ENCODE measurements at regions not wholly inside any gene's neighbourhood (a gene's known extent, or its start where the extent isn't known, plus 50 kb on each side); places are given as distances from the start of the nearest gene placed in this dataset.

- H3K14ac ChIP-seq (ENCODE audit: insufficient read length): no peak overlapping the region
- FAIRE-seq (no peak), DNase-seq (ENCODE audit: low read depth in 1 of 2, low spot score in 2 of 2) (no peak)
- no peaks in the 10 kb centered on the region for H3K36me3 ChIP-seq (ENCODE audit: control insufficient read depth in 2 of 4, insufficient read depth in 4 of 4, low read length in 3 of 4)
- H3K23me2 ChIP-seq (ENCODE audit: low read depth, low read length): no peaks in the 10 kb centered on the region
- H4K20me1 ChIP-seq (replicated peaks in 1 of 2; ENCODE audit: control insufficient read depth in 1 of 2, insufficient read depth in 2 of 2, low read length in 2 of 2): no peaks in the 10 kb centered on the region
- no peak overlapping the region for H3K27ac ChIP-seq (ENCODE audit: low read depth, low read length)
- no peak overlapping the region for H3K4me2 ChIP-seq (ENCODE audit: insufficient read depth in 1 of 2, low read depth in 2 of 2, low read length in 2 of 2)
- no peak overlapping the region for H4K91ac ChIP-seq (replicated peaks; ENCODE audit: insufficient read length, low read length)
- no peak overlapping the region for H2BK15ac ChIP-seq (ENCODE audit: low read length)
- H4K5ac ChIP-seq (ENCODE audit: insufficient read length, low read depth, low read length): no peak overlapping the region
- H3K9ac ChIP-seq (replicated peaks in 1 of 4; ENCODE audit: extremely low read depth in 1 of 4, low read depth in 3 of 4, low read length in 3 of 4): no peak overlapping the region
- peaks cover 0 to 3% (median 0%) of the 10 kb centered on the region in 4 experiments; a peak in 1 of 7 replicates for H3K4me1 ChIP-seq (replicated peaks in 1 of 4; ENCODE audit: control insufficient read depth in 3 of 4, insufficient read depth in 4 of 4, low read length in 3 of 4)
- H4K8ac ChIP-seq (ENCODE audit: extremely low read depth, insufficient read depth, low read length): no peak overlapping the region
- TF ChIP-seq BACH1 (IDR thresholded peaks at IDR 0.05; ENCODE audit: low read length): no peak
- TF ChIP-seq KDM4A (IDR thresholded peaks at IDR 0.05; ENCODE audit: low read depth, low read length, severe bottlenecking): no peak
- no peak for TF ChIP-seq POLR2AphosphoS5 (IDR thresholded peaks at IDR 0.05; ENCODE audit: low read depth, low read length)
- no peak for TF ChIP-seq TBP (IDR thresholded peaks at IDR 0.05; ENCODE audit: low read depth, low read length)
- no peak for TF ChIP-seq RNF2 (IDR thresholded peaks at IDR 0.05; ENCODE audit: borderline replicate concordance, low read depth, low read length, missing control alignments, poor library complexity, severe bottlenecking)
- no peak for TF ChIP-seq RFX5 (IDR thresholded peaks at IDR 0.05; ENCODE audit: borderline replicate concordance, low read depth, low read length)
- TF ChIP-seq CBX8 (IDR thresholded peaks at IDR 0.05; ENCODE audit: borderline replicate concordance, low read depth, low read length): no peak
- TF ChIP-seq, protein P1, sequence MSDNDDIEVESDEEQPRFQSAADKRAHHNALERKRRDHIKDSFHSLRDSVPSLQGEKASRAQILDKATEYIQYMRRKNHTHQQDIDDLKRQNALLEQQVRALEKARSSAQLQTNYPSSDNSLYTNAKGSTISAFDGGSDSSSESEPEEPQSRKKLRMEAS (IDR thresholded peaks at IDR 0.05): no peak
- no peak for TF ChIP-seq SUZ12 (IDR thresholded peaks at IDR 0.05; ENCODE audit: low read length)
- no peak for TF ChIP-seq POLR2A (IDR thresholded peaks at IDR 0.05; ENCODE audit: control extremely low read depth in 1 of 2, low read depth in 2 of 2, low read length in 2 of 2)
- H3K4me3 ChIP-seq (ENCODE audit: extremely low read depth in 1 of 4, insufficient read depth in 2 of 4, low read depth in 3 of 4, low read length in 4 of 4): no peak overlapping the region
- no peaks in the 10 kb centered on the region for H3K27me3 ChIP-seq (replicated peaks in 1 of 4; ENCODE audit: control insufficient read depth in 3 of 4, extremely low read depth in 1 of 4, insufficient read depth in 3 of 4, low read length in 3 of 4)
- no peak overlapping the region for H3K4ac ChIP-seq (replicated peaks; ENCODE audit: insufficient read length, low read depth, low read length)
- no peak overlapping the region for H3K56ac ChIP-seq (replicated peaks; ENCODE audit: insufficient read length, low read depth, low read length)
- H2BK120ac ChIP-seq (replicated peaks; ENCODE audit: low read depth, low read length): no peak overlapping the region
- H2BK5ac ChIP-seq (ENCODE audit: low read depth, low read length): no peak overlapping the region
- ChIA-PET CTCF (ENCODE audit: partially characterized antibody) (interaction anchor here (1.1 kb wide), 1 partner anchor 13 kb away, joined by 4 read pairs; no protein-coding TSS in a partner anchor), POLR2A (ENCODE audit: partially characterized antibody) (no interaction called here)
- 100% methylated on average over 1 of the region's 1 CpG; no CpG with 5 or more reads in 1 of the 2 experiments for WGBS, 2 experiments (ENCODE audit: extremely low coverage in 1 of 2, insufficient coverage in 1 of 2, insufficient read length in 1 of 2, insufficient replicate concordance in 2 of 2, low coverage in 1 of 2, low lambda C conversion rate in 2 of 2, missing lambda C conversion rate in 1 of 2)
- H2AK5ac ChIP-seq (ENCODE audit: low read depth, low read length): no peak overlapping the region
- no peak overlapping the region for H3K18ac ChIP-seq (ENCODE audit: extremely low read depth, low read length)
- no peak overlapping the region for H2BK20ac ChIP-seq (ENCODE audit: low read length)
- no peaks in the 10 kb centered on the region for H3K79me1 ChIP-seq (ENCODE audit: low read depth, low read length)
- no peaks in the 10 kb centered on the region for H3K79me2 ChIP-seq (ENCODE audit: control insufficient read depth in 1 of 2, insufficient read depth in 2 of 2, low read length in 2 of 2)
- no peak overlapping the region for H2BK12ac ChIP-seq (ENCODE audit: low read depth, low read length)
- H3K9me3 ChIP-seq (ENCODE audit: insufficient read depth in 2 of 2, low read depth in 1 of 2, low read length in 1 of 2): no peaks in the 10 kb centered on the region
- no peak overlapping the region for H2AFZ ChIP-seq (ENCODE audit: low read length)
- no peak overlapping the region for H3K23ac ChIP-seq (ENCODE audit: insufficient read length)
Observed at GRCh38 chr5:86554638-86555037, 63.1 kb upstream of the COX7C start.

Data from H1 (cell line).